Breast epithelium (tissue), 3 donors: ENCODE measurements at regions not wholly inside any gene's neighbourhood (a gene's known extent, or its start where the extent isn't known, plus 50 kb on each side); places are given as distances from the start of the nearest gene placed in this dataset.

Source experiments
- POLR2A ChIP-seq: fragments of 450-650 bp; IDR thresholded peaks from one replicate; pipeline ENCODE4 v1.6.1; 2016; ENCODE audit warnings: antibody characterized with exemption, mild to moderate bottlenecking, moderate library complexity
- TF ChIP-seq, protein P1 (sequence below), 3 donors: fragments of 450-650 bp; IDR thresholded peaks; one replicate each; pipeline ENCODE4 v1.5.1; 2016 to 2017; ENCODE audit warnings: antibody characterized with exemption in 3 of 3, mild to moderate bottlenecking in 3 of 3, moderate library complexity in 3 of 3

DNA sequence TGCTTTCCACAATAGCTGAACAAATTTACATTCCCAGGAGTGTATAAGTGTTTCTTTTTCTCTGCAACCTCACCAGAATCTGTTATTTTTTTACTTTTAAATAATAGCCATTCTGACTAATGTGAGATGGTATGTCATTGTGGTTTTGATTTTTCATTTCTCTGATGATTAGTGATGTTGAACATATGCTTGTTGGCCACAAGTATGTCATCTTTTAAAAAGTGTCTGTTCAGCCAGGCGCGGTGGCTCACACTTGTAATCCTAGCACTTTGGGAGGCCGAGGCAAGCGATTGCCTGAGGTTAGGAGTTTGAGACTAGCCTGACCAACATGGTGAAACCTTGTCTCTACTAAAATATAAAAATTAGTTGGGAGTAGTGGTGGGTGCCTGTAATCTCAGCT, 619.3 kb downstream of the SI start:
- TF ChIP-seq, protein P1, sequence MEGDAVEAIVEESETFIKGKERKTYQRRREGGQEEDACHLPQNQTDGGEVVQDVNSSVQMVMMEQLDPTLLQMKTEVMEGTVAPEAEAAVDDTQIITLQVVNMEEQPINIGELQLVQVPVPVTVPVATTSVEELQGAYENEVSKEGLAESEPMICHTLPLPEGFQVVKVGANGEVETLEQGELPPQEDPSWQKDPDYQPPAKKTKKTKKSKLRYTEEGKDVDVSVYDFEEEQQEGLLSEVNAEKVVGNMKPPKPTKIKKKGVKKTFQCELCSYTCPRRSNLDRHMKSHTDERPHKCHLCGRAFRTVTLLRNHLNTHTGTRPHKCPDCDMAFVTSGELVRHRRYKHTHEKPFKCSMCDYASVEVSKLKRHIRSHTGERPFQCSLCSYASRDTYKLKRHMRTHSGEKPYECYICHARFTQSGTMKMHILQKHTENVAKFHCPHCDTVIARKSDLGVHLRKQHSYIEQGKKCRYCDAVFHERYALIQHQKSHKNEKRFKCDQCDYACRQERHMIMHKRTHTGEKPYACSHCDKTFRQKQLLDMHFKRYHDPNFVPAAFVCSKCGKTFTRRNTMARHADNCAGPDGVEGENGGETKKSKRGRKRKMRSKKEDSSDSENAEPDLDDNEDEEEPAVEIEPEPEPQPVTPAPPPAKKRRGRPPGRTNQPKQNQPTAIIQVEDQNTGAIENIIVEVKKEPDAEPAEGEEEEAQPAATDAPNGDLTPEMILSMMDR (IDR thresholded peaks at IDR 0.05): no peak
- TF ChIP-seq POLR2A: no peak
